NCI-H748 (cell line): ENCODE measurements at regions not wholly inside any gene's neighbourhood (a gene's known extent, or its start where the extent isn't known, plus 50 kb on each side); places are given as distances from the start of the nearest gene placed in this dataset.

ENCODE experiments used
- DNase-seq: peaks from one replicate; lab custom pipeline; 2025; ENCODE audit not compliant: unreplicated experiment; lab: John Stamatoyannopoulos, UW

DNA sequence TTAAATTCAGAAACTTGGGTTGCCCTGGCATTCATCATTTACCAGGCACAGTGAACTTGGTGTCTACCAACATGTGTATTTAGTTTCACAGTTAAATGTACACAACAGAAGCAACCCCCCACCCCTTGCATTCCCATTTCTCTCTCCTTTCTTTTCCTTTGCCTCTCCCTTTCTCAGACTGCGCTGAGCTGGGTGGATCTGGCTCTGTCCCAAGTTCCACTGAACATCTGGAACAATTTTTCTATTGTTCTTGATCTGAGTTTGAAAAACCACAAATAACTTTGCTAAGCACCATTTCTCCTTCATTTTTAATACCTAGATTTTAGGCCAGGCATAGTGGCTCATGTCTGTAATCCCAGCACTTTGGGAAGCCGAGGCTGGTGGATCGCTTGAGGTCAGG is 242.2 kb downstream of the ABHD5 start:
- no peak for DNase-seq

DNA sequence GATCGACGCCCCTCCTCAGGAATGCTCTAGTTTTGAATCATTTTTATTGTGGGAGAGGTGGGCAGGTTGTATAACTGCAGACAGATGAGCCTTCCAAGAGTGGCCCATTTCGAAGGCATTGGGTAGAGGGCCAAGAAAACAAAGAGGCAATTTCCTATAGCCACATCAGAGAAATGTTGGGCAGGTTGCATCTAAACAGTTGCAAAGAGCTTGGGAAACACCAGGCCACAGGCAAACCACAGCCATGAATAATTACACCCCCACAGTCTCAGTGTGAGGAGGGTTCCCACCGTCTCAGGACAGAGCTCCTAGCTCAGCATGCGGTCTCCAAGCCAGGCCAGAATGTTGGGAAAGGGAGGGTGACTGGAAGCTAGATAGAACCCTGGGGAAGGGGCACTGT is 257.3 kb downstream of the ABHD5 start:
- DNase-seq: no peak

DNA sequence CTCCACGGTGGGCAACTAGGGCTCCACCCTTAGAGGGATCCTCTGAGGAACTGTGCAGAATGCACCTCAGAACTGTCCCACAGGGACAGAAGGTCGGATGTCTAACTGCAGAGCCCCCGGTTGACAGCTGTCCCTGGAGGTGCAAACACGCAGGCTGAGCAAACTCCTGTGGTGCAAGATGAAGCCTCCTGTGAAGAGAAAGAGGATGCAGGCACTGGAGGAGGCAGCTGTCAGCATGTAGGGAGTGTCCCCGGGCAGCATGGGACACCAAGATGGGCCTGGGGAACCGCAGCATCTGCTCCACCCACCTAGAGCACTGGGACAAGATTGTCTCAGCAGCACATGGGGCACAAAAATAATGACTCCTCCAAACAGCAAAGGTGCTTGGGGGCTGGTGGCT is 258.9 kb downstream of the ABHD5 start:
- no peak for DNase-seq

DNA sequence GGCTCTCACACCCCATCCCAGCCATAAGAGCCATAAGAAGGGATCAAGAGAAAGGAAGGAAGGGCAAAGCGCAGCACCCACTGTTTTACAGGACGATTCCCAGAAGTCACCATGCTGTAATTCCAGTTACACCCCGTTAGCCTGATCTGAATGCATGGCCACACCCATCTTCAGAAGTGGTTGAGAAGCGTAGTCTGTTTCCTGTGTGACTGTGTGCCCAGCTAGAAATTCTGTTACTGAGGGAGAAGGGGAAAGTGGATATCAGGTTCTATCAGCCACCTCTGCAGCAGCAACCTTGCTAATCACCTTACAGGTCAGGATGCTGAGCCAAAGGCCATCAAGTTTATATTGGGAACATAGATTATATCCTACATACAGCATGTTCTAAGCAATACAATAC is 260.0 kb downstream of the ABHD5 start:
- peak; percentile 6 for DNase-seq

DNA sequence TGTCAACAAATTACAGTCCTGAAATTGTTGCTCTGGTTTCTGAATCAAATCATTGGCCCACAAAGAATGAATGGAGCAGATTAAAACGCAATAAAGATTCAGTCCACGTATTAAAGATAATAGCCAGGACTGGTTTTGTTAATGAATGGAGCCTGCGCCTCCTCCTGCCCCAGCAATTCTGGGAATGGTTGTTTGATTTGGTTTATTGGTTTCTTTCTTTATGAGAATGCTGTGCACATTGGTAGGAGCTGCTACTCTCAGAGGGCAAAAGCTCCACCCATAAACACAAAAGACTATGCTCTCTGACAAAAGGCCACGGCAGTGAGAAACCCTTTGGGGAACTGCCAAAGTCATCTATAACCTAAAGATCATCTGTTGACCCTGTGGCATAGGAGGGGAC is 261.1 kb downstream of the ABHD5 start:
- DNase-seq: no peak

DNA sequence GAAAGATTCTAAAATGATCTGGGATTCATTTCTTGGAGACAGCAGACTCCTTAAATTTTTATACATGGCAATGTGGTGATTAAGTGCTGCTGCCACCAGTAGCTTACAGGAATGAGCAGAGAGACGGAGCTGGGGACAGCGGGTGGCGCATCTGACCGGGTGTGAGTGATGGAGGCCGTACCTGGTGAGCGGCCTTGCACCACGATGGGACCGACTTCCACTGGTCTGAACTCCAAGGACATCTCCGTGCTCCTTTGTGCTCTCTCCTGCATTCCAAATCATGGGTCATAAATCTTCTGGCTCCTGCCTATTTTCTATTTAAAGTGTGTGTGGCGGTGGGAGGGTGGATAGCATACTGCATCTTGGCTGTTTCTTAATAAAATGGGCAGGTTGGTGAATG is 262.6 kb downstream of the ABHD5 start:
- DNase-seq: no peak

DNA sequence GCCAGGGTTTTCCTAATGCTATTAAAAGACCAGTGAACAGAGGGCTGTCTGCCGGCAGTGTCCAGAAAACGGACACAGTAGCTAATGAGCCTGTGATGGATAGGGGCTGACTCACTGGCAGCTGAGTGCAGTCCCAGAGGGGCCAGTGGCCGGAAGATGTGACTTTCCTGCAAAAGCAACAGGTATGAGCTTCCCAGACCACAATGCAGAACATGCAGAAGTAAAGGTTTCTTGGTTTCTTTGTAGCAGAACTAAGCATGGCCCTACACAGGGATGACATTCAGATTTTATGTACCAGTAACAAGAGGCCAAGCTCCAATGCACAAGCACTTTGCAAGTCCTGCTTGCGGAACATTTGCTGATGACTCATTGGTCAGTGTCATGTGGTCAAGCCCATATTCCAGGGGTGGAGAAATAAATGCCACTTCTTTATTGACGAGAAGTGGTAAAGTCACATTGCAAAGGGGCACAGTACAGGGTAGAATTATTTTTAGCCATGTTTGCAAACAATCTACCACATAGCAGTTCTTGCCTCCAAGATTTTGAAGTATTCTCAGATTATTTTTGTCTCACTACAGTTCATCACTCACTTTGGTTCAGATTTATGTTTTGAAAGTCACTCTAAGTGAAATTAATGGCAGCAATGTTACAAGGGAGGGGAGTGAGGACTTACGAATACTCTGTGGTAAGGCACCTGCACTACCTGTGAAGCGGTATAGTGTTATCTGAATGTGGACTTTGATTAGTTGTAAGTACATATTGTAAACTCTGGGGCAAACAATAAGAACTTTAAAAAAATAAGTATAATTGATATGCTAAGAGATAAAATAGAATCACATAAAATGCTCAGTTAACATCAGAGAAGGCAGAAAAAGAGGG is 263.3 kb downstream of the ABHD5 start:
- DNase-seq: no peak

DNA sequence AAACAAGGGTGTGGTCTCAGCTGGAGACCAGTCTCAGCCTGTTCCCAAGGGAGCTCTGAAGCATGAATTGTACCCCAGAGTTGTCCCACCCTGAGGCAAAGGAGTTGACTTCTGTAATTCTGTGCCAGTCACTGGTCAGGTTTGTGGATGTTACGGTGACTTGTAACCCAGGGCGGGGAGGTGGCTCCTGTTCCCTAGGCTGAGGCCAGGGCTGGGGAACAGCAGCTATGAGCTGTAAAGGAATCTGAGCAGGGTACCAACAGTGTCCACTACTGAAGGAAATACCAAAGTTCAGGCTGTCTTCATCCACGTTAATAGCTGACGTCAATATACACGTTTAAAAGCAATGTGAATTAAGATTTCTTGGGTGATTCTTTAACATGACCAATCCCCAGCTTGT is 266.2 kb downstream of the ABHD5 start:
- no peak for DNase-seq

DNA sequence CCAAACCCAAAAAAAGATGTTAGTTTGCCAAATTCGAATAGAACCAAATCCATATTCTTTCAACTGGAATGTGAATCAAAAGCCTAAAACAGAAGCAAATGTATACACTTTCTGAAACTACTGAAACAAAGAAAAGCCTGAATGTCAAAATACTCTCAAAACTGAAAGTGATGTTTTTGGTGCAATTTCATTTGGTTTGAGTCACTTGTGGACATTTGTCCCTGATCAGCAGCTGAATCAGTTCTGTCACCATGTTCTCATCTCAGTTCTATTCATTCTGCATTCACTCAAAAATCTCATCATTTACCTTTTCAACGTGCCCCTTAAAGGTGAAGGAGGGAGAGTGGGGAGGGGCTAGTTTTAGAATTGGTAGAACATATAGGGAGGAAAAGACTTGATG is 266.8 kb downstream of the ABHD5 start:
- DNase-seq: no peak

DNA sequence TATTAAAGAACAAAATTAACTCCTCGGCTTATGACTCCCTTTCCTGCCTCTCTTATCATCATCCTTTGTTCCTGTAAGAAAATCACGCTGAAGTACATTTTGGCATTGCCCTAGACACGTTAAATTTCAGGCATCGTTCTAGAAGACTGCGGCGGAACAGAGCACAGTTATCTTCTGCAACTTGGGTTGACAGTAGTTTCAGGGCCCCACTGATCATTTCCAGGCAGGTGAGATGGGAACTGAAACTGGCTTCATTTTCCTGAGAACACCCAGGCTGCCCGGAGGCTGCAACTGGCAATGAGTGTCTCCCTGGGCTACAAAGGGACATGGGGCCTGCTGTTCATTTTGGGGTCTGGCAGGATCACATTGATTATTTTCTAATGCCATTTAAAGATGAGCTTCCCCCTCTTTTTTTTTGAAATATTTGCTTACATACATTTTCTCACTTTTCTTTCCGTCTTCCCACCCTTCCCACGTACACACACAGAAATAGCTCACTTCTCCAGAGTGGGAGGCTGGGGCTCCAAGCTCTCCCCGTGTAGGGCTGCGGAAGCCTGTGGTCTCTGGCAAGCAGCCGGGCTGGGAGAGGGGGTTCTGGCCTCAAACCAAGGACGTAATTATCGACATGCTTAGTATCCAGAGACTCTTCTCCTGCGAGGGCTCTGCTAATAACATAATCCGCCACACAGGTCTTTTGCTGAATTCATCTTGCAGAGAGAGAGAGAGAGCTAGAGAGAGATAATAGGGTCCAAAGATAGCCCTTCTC is 267.4 kb downstream of the ABHD5 start:
- no peak for DNase-seq

DNA sequence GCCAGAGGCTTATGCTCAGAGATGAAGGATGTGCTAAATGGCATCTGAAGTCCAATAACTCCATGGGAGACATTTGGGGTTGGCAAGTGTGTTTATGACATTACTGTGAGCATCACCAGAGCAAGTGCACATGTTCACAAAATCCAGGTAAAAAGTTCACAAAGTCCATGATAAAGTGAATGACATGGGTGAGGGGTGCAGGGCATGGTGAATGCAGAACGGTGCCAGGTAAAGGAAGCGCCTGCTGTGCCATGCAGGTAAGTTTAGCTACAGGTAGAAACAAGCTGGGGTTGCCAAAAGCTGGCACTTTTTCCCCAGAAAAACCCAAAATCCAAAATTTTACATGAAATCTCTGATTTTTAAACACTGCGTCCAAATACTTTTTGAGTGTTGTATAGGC is 268.2 kb downstream of the ABHD5 start:
- DNase-seq: no peak

DNA sequence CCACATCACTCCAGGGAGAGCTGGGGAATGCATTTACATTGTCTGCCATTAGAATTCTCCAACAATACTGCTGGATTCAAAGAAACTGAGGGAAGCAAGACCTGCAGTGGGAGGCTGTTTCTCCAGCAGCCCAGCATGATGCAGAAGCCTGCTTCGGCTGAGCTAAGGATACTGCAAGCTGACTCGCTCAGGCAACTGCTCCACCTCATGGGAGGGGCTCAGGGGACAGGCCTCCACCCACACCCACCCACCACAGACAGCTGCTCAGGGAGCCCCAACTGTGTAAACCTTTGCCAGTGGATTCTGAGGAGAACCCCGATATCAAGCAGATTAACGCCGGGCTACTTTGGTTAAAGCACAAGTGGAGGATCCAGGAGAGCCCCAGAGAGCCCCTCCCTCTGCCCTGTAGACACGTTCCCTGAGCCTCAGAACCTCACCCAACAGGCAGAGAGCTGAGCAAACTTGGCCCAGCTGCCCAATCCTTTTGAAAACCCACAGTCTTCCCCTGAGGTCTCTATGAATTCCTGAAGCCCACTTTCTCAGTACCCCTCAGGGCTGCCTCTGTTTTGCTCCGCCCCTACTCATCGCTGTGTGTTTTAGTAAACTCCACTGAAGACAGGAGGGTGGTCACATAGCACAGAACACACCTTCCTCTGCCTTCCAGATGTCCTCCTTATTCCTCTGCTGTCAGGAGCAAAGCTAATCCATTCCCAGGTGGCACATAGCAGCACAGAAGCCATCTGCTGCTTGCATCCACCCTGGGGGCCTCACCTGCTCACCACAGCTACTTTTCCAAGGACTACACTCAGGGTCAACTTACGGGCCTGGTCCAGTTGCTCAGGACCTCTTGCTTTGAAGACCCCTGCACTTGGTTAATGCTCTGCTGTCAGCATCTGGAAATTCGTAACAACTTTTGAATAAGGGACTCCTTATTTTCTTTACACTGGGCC is 269.0 kb downstream of the ABHD5 start:
- no peak for DNase-seq

DNA sequence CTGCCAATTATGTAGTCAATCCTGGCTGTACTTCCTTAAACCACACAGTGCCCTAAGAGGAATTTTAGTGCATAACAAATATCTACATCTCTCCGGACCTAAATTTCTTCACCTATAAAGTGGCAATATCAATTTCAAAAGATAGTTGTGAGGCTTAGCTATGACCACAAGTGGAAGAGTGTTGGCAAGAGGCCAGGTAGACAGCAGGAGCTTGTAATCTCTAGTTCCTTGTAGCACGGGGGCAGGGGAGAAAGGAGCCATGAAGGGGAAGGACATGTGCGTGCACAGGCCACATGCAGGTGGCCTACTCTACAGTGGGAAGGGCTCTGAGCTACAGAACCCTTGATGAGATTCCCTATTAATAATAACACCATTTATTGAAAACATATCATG is 269.7 kb downstream of the ABHD5 start:
- DNase-seq: peak; percentile 14

DNA sequence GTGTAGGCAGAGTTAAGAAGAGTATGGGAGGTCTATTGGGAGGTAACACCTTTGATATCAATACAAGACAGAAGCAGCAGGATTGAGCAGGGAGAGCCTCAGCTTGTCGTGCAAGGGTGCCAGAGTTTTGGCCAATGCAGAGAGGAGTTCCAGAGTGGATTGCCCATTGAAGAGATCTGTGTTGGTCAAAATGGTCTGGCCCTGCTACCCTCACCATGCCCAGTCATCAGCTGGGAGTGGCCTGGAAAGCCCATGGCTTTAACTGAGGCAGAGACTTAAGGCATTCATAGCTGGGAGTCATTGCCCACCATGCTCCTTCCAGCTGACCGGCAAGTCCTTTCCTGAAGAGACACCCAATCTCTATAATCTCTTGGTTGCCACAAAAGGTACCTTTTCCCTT is 271.3 kb downstream of the ABHD5 start:
- DNase-seq: no peak

DNA sequence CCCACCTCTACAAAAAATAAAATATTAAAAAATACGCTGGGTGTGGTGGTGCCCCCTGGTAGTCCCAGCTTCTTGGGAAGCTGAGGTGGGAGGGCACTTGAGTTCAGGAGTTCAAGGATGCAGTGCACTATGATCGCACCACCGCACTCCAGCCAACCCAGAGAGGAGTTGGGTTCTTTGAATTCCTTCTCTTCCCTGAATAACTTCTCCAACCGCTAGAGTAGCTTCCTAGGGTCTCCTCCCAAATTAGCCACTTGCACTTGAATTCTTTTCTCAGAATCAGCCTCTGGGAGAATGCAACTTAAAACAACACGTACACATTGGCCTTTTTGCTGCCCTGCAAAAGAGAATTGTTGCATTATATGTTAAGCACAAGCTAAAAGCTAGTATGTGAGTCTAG is 272.5 kb downstream of the ABHD5 start:
- DNase-seq: no peak

DNA sequence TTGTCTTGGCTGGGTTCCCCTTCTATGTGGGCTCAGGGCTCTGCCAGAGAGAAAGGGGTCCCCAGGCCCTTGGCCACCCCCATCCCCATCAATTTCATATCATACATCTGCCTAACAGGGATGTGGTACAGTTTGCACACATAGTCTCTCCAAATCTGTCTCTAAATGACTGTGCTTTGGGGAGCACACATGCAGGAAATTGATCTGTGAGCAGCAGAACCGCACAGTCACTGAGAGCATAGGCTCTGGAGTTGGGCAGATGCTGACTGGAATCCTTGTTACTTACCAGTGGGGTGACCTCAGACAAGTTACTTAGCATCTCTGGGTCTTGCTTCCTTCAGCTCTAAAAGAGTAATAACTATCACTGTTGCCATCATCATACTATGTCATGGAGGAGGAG is 273.9 kb downstream of the ABHD5 start:
- no peak for DNase-seq

DNA sequence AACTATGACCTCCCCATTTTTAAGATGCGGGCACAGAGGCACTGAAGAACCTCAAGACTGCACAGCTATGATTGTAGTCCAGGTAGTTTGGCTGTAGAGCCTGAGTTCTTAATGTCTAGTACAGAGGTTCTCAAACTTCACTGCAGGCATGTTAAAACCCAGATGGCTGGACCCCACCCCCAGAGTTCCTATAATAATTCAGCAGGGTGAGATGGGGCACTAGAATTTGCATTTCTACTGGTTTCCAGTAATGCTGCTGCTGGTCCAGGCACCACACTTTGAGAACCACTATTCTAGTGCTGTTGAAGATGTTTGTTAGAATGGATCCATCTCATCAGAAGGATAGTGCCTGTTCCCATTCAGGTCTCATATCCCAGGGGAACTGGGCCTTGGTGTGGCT is 274.9 kb downstream of the ABHD5 start:
- DNase-seq: no peak

DNA sequence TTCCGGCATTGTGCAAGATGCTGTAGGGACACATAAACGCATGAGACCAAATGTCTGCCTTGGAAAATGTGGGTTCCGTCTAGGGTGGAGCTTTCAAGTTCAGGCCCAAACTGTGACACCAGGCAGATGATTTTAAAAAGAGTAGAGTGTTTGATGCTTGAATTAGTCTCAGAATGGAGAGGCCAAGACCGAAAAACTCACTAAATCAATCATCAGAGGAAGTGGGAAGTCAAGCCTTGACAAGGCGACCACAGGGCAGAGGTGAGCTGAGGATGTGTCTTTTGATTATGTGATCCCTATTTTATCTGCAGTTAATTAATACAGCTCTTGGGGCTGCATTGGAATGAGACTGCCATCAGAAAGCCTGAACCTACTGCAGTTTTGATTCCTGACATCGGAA is 275.4 kb downstream of the ABHD5 start:
- DNase-seq: no peak

DNA sequence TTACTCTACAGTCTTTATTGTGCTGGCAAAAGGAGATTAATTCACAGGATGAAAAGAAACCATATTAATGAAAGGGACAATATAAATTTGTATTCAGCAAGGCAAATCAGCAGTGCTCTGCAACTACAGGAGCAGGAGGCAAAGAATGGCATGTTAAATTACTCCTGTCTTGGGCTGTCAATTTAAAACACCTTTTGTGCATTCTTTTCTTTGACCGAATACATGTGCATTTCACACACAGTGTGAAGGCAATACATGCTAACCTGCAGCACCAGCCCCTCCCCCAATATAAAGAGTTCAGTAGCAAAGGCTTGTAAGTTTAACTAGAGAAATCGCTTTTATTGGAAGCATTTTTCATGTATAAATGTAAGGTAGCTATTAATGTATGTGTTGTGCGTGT is 275.2 kb upstream of the TOPAZ1 start:
- no peak for DNase-seq

DNA sequence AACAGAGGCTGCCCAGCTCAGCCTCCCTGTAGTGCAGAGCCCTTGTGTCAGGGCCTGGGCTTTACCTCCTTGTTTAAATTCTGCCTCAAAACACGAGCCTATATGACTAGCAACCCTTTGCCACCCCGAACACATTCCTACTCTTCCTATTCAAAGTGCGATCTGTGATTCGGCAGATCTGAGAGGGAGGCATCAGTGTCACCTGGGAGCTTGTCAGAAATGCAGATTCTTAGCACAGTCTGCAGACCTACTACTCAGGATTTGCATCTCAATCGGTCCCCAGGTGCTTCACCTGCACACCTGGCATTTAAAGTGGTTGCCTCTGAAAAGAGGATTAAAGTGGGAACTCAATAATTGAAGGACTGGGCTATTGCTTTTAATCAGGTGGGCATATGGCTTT is 273.2 kb upstream of the TOPAZ1 start:
- peak; percentile 86 for DNase-seq

DNA sequence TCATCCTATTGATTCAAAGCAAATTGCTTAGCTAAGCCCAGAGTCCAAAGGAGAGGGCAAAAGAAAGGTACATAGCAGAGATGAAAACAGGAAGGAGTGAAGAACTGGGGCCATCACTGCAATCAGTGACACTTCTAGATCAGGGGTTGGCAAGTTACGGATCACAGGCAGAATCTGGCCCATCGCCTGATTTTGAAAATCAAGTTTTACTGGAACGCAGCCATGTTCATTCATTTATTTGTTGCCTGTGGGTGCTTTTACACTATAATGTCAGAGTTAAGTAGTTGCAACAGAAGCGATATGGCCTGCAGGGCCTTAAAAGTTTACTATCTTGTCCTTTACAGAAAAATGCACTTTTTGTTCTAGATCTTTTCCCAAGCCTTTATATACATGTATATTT is 271.7 kb upstream of the TOPAZ1 start:
- DNase-seq: no peak
